ENCODE measurements at regions not wholly inside any gene's neighbourhood (a gene's known extent, or its start where the extent isn't known, plus 50 kb on each side); places are given as distances from the start of the nearest gene placed in this dataset.
A peak's percentile ranks its signal among the peaks of the same experiment; 100 is the strongest.
"Not testable (repeated sequence)": the region's sequence is repeated elsewhere in the genome, so short reads cannot be mapped to it uniquely, and the experiment has no call there.

DNA sequence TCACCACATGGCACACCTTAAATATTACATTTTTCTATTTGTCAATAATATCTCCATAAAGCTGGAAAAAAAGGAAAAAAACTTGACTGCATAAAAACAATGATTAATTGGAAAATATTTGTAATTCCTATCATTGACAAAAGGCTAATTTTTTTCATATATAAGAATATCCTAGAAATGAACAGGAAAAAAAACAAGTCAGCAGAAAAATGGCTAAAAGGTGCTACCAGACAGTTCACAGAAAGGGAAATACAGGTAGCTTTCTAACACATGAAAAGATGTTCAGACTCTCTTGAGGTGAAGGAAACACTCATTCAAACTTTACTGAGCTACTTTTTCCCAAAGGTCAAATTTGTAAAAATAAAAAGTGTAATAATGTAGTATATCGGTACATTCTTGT lies 104.1 kb upstream of the SCAF8 start:
- DNase-seq (ENCODE audit: low read depth in 2 of 3, low spot score in 1 of 3): no peak

GRCh38 chr6:154632119-154632518 lies 101.1 kb upstream of the SCAF8 start:
- no peak for DNase-seq (ENCODE audit: low read depth in 2 of 3, low spot score in 1 of 3)

DNA sequence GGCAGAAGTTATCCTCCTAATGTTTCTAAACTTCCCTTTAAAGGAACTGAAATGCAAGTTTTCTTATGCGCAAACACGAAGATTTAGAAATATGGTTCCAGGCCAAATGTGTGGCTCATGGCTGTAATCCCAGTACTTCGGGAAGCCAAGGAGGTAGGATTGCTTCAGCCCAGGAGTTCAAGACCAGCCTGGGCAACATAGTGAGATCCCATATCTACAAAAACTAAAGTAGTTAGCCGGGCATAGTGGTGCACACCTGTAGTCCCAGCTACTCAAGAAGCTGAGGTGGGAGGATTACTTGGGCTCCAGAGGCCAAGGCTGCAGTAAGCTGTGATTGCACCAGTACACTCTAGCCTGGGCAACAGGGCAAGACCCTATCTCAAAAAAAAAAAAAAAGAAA lies 95.8 kb upstream of the SCAF8 start:
- no peak for DNase-seq (ENCODE audit: low read depth in 2 of 3, low spot score in 1 of 3)

DNA sequence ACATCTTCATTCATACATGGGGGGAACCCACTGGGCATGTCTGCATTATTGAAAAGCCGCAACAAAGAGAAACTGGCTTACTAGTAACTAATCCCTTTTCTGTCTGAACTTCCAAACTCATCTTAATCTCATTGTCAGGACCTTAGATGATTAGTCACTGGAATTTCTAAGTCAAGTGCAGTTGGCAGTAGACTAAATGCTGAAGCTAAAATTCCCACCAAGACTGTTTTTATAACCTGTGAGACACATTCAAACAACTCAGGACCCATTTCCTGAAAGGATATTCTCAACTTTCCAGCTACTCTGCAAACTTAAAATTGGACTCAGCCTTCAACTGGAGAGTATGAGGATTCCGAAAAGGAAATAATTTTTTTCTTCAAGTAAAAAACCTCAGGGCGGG lies 94.8 kb upstream of the SCAF8 start:
- DNase-seq (ENCODE audit: low read depth in 2 of 3, low spot score in 1 of 3): no peak

DNA sequence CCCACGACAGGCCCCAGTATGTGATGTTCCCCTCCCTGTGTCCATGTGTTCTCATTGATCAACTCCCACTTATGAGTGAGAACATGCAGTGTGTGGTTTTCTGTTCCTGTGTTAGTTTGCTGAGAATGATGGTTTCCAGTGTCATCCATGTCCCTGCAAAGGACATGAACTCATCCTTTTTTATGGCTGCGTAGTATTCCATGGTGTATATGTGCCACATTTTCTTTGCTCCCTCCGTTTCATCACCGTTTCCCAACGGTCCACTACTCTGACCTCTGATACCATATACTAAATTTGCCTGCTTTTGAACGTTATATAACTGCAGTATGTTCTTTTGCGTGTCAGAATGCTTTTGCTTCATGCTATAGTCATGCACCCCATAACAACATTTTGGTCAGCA lies 94.0 kb upstream of the SCAF8 start:
- not testable (repeated sequence) for DNase-seq (ENCODE audit: low read depth in 2 of 3, low spot score in 1 of 3)

GRCh38 chr6:154648188-154648887 lies 84.9 kb upstream of the SCAF8 start:
- DNase-seq (ENCODE audit: low read depth in 2 of 3, low spot score in 1 of 3): no peak

GRCh38 chr6:154648888-154649205 lies 84.4 kb upstream of the SCAF8 start:
- no peak for DNase-seq (ENCODE audit: low read depth in 2 of 3, low spot score in 1 of 3)

GRCh38 chr6:154649721-154650120 lies 83.5 kb upstream of the SCAF8 start:
- DNase-seq (ENCODE audit: low read depth in 2 of 3, low spot score in 1 of 3): no peak

DNA sequence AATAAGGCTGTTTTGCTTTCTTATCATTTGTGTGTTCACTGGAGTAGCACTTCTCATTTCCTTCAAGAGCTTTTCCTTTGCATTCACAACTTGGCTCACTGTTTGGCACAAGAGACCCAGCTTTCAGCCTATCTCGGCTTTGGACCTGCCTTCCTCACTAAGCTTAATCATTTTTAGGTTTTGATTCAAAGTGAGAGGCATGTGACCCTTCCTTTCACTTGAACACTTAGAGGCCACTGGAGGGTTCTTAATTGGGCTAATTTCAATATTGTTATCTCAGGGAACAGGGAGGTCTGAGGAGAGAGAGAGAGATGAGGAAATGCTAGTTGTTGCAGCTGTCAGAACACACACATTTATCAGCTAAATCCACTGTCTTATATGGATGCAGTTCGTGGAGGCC lies 82.9 kb upstream of the SCAF8 start:
- no peak for DNase-seq (ENCODE audit: low read depth in 2 of 3, low spot score in 1 of 3)

DNA sequence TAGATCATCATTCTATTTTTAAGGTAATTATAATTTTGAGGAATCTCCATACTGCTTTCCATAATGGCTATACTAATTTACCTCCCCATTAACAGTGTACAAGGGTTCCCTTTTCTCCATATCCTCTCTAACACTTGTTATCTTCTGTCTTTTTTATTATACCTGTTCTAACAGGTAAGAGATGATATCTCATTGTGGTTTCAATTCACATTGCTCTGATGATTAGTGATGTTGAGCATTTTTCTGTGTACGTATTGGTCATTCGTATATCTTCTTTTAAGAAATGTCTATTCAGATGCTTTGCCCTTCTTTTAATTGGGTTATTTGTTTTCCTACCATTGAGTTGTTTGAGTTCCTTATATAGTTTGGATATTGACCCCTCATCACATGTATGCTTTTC lies 81.6 kb upstream of the SCAF8 start:
- DNase-seq (ENCODE audit: low read depth in 2 of 3, low spot score in 1 of 3): no peak

GRCh38 chr6:154653385-154653784 lies 79.8 kb upstream of the SCAF8 start:
- DNase-seq (ENCODE audit: low read depth in 2 of 3, low spot score in 1 of 3): no peak

- DNase-seq (ENCODE audit: low read depth in 2 of 3, low spot score in 1 of 3): no peak
Measured at GRCh38 chr6:154653853-154654252, 79.4 kb upstream of the SCAF8 start.

DNA sequence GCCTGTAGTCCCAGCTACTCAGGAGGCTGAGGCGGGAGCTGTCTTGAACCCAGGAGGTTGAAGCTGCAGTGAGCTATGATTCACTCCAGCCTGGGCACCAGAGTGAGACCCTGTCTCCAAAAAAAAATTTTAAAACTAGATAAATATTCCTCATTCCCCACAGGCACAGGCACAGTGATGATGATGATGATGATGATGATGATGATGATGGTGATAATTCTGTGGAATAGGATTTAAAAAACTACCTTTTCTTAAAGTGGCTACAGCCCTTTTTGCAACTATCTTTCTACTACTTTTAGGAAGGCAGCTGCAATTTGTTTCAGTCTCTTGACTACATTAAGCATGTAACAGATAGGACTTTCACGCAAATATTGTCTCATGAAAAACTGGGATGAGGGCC lies 76.6 kb upstream of the SCAF8 start:
- DNase-seq (ENCODE audit: low read depth in 2 of 3, low spot score in 1 of 3): no peak

GRCh38 chr6:154661768-154662167 lies 71.4 kb upstream of the SCAF8 start:
- DNase-seq (ENCODE audit: low read depth in 2 of 3, low spot score in 1 of 3): no peak

GRCh38 chr6:154664287-154664686 lies 68.9 kb upstream of the SCAF8 start:
- DNase-seq (ENCODE audit: low read depth in 2 of 3, low spot score in 1 of 3): no peak

DNA sequence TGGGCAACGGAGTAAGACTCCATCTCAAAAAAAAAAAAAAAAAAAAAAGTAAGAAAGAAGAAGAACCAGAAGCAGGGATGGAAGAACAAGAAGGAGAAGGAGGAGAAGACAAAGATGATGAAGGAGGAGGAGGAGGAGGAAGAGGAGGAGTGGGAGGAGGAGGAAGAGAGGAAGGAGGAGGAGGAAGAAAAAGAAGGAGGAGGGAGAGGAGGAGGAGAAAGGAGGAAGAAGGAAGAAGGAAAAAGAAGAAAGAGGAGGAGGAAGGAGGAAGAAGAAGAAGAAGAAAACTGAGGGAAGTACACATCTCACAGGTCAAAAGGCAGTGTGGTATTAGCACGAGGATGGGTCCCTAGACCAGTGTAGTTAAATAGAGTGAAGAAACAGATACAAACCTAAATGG lies 65.1 kb upstream of the SCAF8 start:
- DNase-seq (ENCODE audit: low read depth in 2 of 3, low spot score in 1 of 3): no peak

GRCh38 chr6:154672086-154672485 lies 61.1 kb upstream of the SCAF8 start:
- DNase-seq (ENCODE audit: low read depth in 2 of 3, low spot score in 1 of 3): no peak

DNA sequence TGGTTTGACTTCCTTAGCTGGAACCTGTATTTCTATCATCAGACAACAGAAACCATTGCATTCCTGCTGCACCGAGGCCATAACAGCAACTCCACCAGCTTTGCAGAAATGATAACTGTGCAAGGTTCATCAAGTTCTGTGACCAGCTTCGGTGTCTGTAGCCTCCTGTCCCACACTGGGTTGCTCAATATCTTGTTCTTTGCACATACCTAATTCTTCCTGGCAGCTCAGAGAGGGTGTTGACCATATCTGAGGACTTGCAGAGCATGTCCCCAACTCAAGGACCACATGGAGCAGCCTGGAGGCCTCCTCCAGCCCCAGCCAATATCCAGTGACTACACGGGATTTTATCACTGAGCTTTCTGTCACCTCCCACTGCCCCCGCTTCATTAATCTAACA lies 59.3 kb upstream of the SCAF8 start:
- DNase-seq (ENCODE audit: low read depth in 2 of 3, low spot score in 1 of 3): no peak

DNA sequence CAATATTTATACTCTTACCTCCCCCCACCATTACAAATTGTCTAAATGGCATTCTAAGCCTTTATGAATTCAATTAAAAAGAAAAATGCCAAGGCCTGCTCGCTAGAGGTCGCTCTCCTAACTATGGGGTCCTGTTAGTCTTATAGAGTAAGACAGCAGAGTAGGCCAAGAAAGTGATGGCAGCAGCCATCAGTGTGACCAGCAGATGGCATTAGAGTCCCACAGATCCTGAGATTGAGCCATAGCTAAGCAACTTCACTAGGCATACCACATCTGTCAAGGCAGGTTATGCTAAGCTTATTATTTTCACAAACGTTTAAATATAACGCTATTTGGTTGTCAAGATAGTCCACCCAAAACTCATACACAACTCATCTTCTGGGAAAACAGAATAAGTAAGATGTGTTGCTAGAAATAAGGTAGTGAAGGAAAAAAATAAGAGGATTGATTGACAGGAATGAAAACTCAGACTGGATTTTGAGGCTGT lies 57.6 kb upstream of the SCAF8 start:
- peak; percentile 79 to 89 (median 80) for DNase-seq (ENCODE audit: low read depth in 2 of 3, low spot score in 1 of 3)

GRCh38 chr6:154682633-154683125 lies 50.5 kb upstream of the SCAF8 start:
- DNase-seq (ENCODE audit: low read depth in 2 of 3, low spot score in 1 of 3): no peak

Measured in stimulated activated CD4-positive, alpha-beta T cell treated with anti-CD3 and anti-CD28 coated beads, Interleukin-12 subunit alpha, Interleukin-12 subunit beta, amount 100 ng/mL, for 48 hours (primary cell).